Gastroesophageal sphincter (tissue), 3 donors: ENCODE measurements at regions not wholly inside any gene's neighbourhood (a gene's known extent, or its start where the extent isn't known, plus 50 kb on each side); places are given as distances from the start of the nearest gene placed in this dataset.

Experiments used
- CTCF ChIP-seq, 4 experiments: fragments of 200-600 bp in 2 of 4; fragments of 450-650 bp in 2 of 4; sonication (generic) in 1 of 4; IDR thresholded peaks; one replicate each; pipeline ENCODE4 v1.5.1; 2017 to 2019; ENCODE audit warnings: antibody characterized with exemption in 4 of 4, mild to moderate bottlenecking in 2 of 4, moderate library complexity in 2 of 4
- POLR2A ChIP-seq, 2 donors: fragments of 450-650 bp; IDR thresholded peaks; one replicate each; pipeline ENCODE4 v1.6.1; 2017; ENCODE audit warnings: antibody characterized with exemption in 2 of 2, mild to moderate bottlenecking in 2 of 2, moderate library complexity in 1 of 2

DNA sequence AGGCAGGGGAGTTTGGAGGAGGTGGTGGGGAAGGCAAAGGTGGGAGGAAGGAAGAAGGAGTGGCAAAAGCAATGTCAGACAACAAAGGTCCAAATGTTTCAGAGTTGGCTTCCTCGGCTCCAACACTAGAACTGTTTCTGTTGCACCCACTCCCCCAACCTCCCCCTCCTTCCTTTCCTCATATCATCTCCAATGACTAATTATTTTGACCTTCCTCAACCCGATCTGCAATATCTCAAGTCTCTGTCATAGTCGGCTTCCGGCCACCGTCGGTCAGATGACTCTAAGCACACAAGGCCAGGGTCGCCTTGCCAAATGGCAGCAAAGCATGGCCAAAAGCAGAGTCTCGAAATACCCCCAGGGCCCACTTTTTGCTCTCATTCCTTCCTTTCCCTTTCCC is 637.0 kb upstream of the TBX3 start:
- no peak for TF ChIP-seq CTCF (IDR thresholded peaks at IDR 0.05)
- no peak for TF ChIP-seq POLR2A (IDR thresholded peaks at IDR 0.05)
